OCI-LY3 (cell line): ENCODE measurements at regions not wholly inside any gene's neighbourhood (a gene's known extent, or its start where the extent isn't known, plus 50 kb on each side); places are given as distances from the start of the nearest gene placed in this dataset.

Experiments
- EZH2phosphoT487 ChIP-seq: fragments of 200-600 bp; shearing (Covaris generic); IDR thresholded peaks from 2 replicates; pipeline ENCODE4 v1.6.1; 2018; ENCODE audit warnings: antibody characterized with exemption, mixed run types, low read depth
- TF ChIP-seq, protein P1 (sequence below): fragments of 200-600, 300-600 bp; sonication (generic); IDR thresholded peaks from 2 replicates; pipeline ENCODE4 v1.5.1; 2014; ENCODE audit warnings: antibody characterized with exemption, low read length, low read depth

DNA sequence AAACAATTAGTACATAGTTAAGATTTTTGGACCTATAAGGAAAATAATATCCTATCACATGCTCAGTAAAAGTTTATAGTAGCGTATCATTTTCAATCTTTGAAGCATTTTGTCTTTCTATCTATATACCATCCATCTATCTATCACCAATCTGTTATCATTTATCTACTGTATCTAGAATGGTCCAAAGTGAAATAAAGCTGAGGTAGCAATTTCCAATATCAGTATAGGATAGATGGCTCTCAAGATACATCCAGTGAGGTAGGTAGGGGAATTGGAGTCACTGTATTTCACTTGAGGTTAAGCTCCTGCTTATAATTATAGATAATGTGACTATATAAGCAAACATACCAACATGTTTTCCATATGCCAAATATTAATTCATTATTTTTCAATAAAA is 889.1 kb upstream of the CTNND2 start:
- TF ChIP-seq, protein P1, sequence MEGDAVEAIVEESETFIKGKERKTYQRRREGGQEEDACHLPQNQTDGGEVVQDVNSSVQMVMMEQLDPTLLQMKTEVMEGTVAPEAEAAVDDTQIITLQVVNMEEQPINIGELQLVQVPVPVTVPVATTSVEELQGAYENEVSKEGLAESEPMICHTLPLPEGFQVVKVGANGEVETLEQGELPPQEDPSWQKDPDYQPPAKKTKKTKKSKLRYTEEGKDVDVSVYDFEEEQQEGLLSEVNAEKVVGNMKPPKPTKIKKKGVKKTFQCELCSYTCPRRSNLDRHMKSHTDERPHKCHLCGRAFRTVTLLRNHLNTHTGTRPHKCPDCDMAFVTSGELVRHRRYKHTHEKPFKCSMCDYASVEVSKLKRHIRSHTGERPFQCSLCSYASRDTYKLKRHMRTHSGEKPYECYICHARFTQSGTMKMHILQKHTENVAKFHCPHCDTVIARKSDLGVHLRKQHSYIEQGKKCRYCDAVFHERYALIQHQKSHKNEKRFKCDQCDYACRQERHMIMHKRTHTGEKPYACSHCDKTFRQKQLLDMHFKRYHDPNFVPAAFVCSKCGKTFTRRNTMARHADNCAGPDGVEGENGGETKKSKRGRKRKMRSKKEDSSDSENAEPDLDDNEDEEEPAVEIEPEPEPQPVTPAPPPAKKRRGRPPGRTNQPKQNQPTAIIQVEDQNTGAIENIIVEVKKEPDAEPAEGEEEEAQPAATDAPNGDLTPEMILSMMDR = no peak
- no peak for TF ChIP-seq EZH2phosphoT487
